ENCODE measurements at regions not wholly inside any gene's neighbourhood (a gene's known extent, or its start where the extent isn't known, plus 50 kb on each side); places are given as distances from the start of the nearest gene placed in this dataset.
A peak's percentile ranks its signal among the peaks of the same experiment; 100 is the strongest.

- H3K4me1 ChIP-seq (ENCODE audit: control insufficient read depth in 5 of 5, insufficient read depth in 5 of 5, low read length in 5 of 5): peaks cover 0 to 11% (median 11%) of the 10 kb centered on the region in 5 donors
- H3K9ac ChIP-seq (ENCODE audit: low read length in 5 of 5): no peak overlapping the region
- no peaks in the 10 kb centered on the region for H3K36me3 ChIP-seq (ENCODE audit: control insufficient read depth in 5 of 5, insufficient read depth in 5 of 5, low read length in 5 of 5)
- no peak overlapping the region for H3K4me3 ChIP-seq (ENCODE audit: low read depth in 1 of 5, low read length in 5 of 5)
- no peak overlapping the region for H3K27ac ChIP-seq (ENCODE audit: low read depth, low read length)
- no peaks in the 10 kb centered on the region for H3K27me3 ChIP-seq (ENCODE audit: control insufficient read depth in 5 of 5, insufficient read depth in 4 of 5, low read length in 5 of 5)
- no peaks in the 10 kb centered on the region for H3K9me3 ChIP-seq (ENCODE audit: control insufficient read depth in 5 of 5, low read length in 5 of 5)
These were observed 127.9 kb downstream of the GLUL start for GRCh38 chr1:182263706-182264105.

- Histone ChIP-seq H3K9me3 (ENCODE audit: control insufficient read depth in 5 of 5, low read length in 5 of 5) (no peaks in the 10 kb centered on the region), H3K36me3 (ENCODE audit: control insufficient read depth in 5 of 5, insufficient read depth in 5 of 5, low read length in 5 of 5) (no peaks in the 10 kb centered on the region), H3K27ac (ENCODE audit: low read depth, low read length) (no peak overlapping the region), H3K9ac (ENCODE audit: low read length in 5 of 5) (no peak overlapping the region), H3K4me1 (ENCODE audit: control insufficient read depth in 5 of 5, insufficient read depth in 5 of 5, low read length in 5 of 5) (peaks cover 0 to 11% (median 11%) of the 10 kb centered on the region in 5 donors), H3K4me3 (ENCODE audit: low read depth in 1 of 5, low read length in 5 of 5) (no peak overlapping the region), H3K27me3 (ENCODE audit: control insufficient read depth in 5 of 5, insufficient read depth in 4 of 5, low read length in 5 of 5) (no peaks in the 10 kb centered on the region)
These were observed 129.2 kb downstream of the GLUL start for GRCh38 chr1:182262425-182262824.

DNA sequence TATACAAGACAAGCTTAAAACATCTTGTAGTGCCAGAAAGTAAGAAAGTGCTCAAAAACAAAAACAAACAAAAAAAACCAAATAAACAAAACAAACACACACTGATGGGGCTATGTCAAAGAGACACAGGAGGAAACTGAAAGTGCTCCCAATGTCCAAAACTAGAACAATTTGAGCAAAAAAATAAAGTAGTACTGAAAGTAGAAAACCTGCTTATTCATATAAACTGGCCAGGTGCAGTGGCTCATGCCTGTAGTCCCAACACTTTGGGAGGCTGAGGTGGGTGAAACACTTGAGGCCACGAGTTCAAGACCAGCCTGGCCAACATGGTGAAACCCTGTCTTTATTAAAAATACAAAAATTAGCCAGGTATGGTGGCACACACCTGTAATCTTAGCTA is 129.9 kb downstream of the GLUL start:
- Histone ChIP-seq H3K4me3 (ENCODE audit: low read depth in 1 of 5, low read length in 5 of 5) (no peak overlapping the region), H3K36me3 (ENCODE audit: control insufficient read depth in 5 of 5, insufficient read depth in 5 of 5, low read length in 5 of 5) (no peaks in the 10 kb centered on the region), H3K9me3 (ENCODE audit: control insufficient read depth in 5 of 5, low read length in 5 of 5) (no peaks in the 10 kb centered on the region), H3K9ac (ENCODE audit: low read length in 5 of 5) (no peak overlapping the region), H3K27me3 (ENCODE audit: control insufficient read depth in 5 of 5, insufficient read depth in 4 of 5, low read length in 5 of 5) (no peaks in the 10 kb centered on the region), H3K27ac (ENCODE audit: low read depth, low read length) (no peak overlapping the region), H3K4me1 (ENCODE audit: control insufficient read depth in 5 of 5, insufficient read depth in 5 of 5, low read length in 5 of 5) (peaks cover 0 to 11% (median 11%) of the 10 kb centered on the region in 5 donors)

DNA sequence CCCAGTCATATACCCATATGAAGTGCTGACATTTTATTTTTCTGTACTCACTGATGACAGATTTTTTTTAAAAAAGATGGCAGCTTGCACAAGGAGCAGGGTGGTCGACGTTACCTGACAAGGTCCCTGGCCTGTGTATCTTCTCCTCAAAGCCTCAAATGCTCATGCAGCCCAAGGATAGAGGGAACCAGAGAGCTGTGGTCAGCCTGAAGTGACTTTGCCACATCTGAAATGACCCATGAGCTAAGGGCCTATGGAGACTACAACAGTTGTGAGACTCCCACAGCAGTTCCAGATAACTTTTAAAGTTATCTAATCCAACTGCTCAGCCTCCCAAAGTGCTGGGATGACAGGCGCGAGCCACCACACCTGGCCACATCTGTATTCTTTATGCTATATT is 131.1 kb downstream of the GLUL start:
- no peaks in the 10 kb centered on the region for H3K27me3 ChIP-seq (ENCODE audit: control insufficient read depth in 5 of 5, insufficient read depth in 4 of 5, low read length in 5 of 5)
- H3K9ac ChIP-seq (ENCODE audit: low read length in 5 of 5): no peak overlapping the region
- H3K4me1 ChIP-seq (ENCODE audit: control insufficient read depth in 5 of 5, insufficient read depth in 5 of 5, low read length in 5 of 5): peaks cover 0 to 11% (median 11%) of the 10 kb centered on the region in 5 donors
- no peak overlapping the region for H3K4me3 ChIP-seq (ENCODE audit: low read depth in 1 of 5, low read length in 5 of 5)
- H3K9me3 ChIP-seq (ENCODE audit: control insufficient read depth in 5 of 5, low read length in 5 of 5): no peaks in the 10 kb centered on the region
- no peak overlapping the region for H3K27ac ChIP-seq (ENCODE audit: low read depth, low read length)
- H3K36me3 ChIP-seq (ENCODE audit: control insufficient read depth in 5 of 5, insufficient read depth in 5 of 5, low read length in 5 of 5): no peaks in the 10 kb centered on the region

GRCh38 chr1:182259968-182260367 is 131.6 kb downstream of the GLUL start:
- H3K9ac ChIP-seq (ENCODE audit: low read length in 5 of 5): no peak overlapping the region
- H3K4me1 ChIP-seq (ENCODE audit: control insufficient read depth in 5 of 5, insufficient read depth in 5 of 5, low read length in 5 of 5): peaks cover 0 to 11% (median 11%) of the 10 kb centered on the region in 5 donors
- no peak overlapping the region for H3K27ac ChIP-seq (ENCODE audit: low read depth, low read length)
- H3K36me3 ChIP-seq (ENCODE audit: control insufficient read depth in 5 of 5, insufficient read depth in 5 of 5, low read length in 5 of 5): no peaks in the 10 kb centered on the region
- no peaks in the 10 kb centered on the region for H3K9me3 ChIP-seq (ENCODE audit: control insufficient read depth in 5 of 5, low read length in 5 of 5)
- H3K4me3 ChIP-seq (ENCODE audit: low read depth in 1 of 5, low read length in 5 of 5): no peak overlapping the region
- H3K27me3 ChIP-seq (ENCODE audit: control insufficient read depth in 5 of 5, insufficient read depth in 4 of 5, low read length in 5 of 5): no peaks in the 10 kb centered on the region

DNA sequence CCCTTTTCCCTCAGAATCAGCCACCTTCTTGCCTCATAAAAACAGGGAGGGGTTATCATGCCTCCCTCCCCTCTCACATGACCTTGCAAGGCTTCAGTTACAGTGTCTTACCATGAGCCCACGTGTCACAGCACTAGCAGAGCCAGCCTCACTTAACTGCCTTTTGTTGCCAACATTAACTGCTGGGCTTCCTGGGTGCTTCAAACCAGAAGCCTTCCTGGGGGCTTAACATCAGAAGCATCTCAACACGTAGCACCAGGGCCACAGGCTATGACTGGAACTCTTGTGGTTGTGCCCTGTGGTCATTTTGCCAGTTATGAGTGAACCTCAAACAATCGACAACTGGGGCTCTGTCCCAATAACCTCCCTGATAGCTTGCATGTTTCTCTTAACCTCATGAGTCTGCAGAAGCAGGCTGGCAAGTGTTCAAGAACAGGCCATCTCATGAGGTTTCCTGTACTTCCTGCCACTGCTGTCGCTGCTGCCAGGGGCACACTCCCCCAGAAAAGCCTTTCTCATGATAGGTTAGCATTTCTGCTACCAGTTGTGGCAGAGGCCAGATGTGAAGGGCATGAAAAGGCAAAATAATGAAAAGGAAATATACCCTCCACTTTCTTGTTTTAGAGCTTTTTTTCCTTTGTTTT is 132.2 kb downstream of the GLUL start:
- Histone ChIP-seq H3K4me3 (ENCODE audit: low read depth in 1 of 5, low read length in 5 of 5) (peak overlapping the region in 2 of 5 donors; percentile 3 to 18), H3K9me3 (ENCODE audit: control insufficient read depth in 5 of 5, low read length in 5 of 5) (no peaks in the 10 kb centered on the region), H3K9ac (ENCODE audit: low read length in 5 of 5) (no peak overlapping the region), H3K27ac (ENCODE audit: low read depth, low read length) (no peak overlapping the region), H3K27me3 (ENCODE audit: control insufficient read depth in 5 of 5, insufficient read depth in 4 of 5, low read length in 5 of 5) (no peaks in the 10 kb centered on the region), H3K36me3 (ENCODE audit: control insufficient read depth in 5 of 5, insufficient read depth in 5 of 5, low read length in 5 of 5) (no peaks in the 10 kb centered on the region), H3K4me1 (ENCODE audit: control insufficient read depth in 5 of 5, insufficient read depth in 5 of 5, low read length in 5 of 5) (peaks cover 0 to 11% (median 11%) of the 10 kb centered on the region in 5 donors)

DNA sequence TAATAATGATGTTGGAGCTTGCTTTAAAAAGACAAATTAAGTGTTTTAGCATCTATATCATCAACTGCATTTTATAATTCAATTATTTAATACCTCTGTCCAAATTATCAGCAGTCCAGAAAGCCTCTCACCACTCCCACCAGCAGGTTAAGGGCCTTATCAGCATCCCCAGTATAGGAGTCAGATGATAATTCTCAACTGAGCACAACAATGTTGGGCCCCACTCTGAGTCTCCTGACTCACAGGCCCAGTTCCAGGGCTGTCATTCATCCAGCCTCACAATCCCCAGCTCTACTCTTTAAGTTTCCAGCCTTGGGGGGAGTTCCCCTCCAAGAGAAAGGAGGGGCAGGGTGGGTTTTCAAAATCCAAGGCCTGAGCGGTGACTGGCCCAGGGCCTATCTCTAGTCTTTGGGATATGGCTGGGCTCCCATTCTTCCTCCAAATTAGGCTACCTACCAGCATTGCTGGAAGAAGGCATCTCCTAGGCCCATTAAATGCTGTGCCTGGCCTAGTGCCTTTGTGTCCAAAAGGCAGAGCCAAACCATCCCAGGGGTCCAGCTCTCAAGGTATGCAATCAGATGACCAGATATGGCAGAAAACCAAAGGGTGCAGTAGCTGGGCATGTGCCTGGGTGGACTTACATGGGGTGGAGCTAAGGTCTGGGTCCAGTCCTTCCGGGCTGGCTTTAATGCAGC is 134.1 kb downstream of the GLUL start:
- Histone ChIP-seq H3K27me3 (ENCODE audit: control insufficient read depth in 5 of 5, insufficient read depth in 4 of 5, low read length in 5 of 5) (no peaks in the 10 kb centered on the region), H3K9ac (ENCODE audit: low read length in 5 of 5) (no peak overlapping the region), H3K4me3 (ENCODE audit: low read depth in 1 of 5, low read length in 5 of 5) (no peak overlapping the region), H3K27ac (ENCODE audit: low read depth, low read length) (no peak overlapping the region), H3K9me3 (ENCODE audit: control insufficient read depth in 5 of 5, low read length in 5 of 5) (no peaks in the 10 kb centered on the region), H3K4me1 (ENCODE audit: control insufficient read depth in 5 of 5, insufficient read depth in 5 of 5, low read length in 5 of 5) (peaks cover 0 to 11% (median 11%) of the 10 kb centered on the region in 5 donors), H3K36me3 (ENCODE audit: control insufficient read depth in 5 of 5, insufficient read depth in 5 of 5, low read length in 5 of 5) (no peaks in the 10 kb centered on the region)

- no peaks in the 10 kb centered on the region for H3K27me3 ChIP-seq (ENCODE audit: control insufficient read depth in 5 of 5, insufficient read depth in 4 of 5, low read length in 5 of 5)
- no peak overlapping the region for H3K9ac ChIP-seq (ENCODE audit: low read length in 5 of 5)
- H3K27ac ChIP-seq (ENCODE audit: low read depth, low read length): no peak overlapping the region
These were observed 134.7 kb downstream of the GLUL start for GRCh38 chr1:182256931-182257330.

DNA sequence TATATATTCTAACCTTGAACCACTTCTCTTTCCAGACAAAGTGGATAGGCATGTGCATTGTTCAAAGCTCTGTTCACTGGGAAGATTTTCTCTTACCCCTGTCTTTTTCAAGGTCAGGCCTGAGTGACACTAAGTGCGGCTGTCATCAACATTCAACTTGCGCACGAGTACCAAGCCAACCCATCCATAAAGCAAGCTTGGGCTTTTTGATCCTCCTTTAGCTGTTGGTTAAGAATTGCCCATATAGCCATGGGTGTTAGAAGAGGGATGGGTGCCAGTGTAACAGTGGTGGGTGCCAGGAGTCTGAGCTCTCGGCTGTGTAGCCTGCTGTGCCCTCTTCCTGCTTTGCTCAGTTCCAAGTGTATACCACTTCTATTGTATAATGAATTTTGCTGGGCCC is 136.1 kb downstream of the GLUL start:
- no peak overlapping the region for H3K4me3 ChIP-seq (ENCODE audit: low read depth in 1 of 5, low read length in 5 of 5)
- H3K4me1 ChIP-seq (ENCODE audit: control insufficient read depth in 5 of 5, insufficient read depth in 5 of 5, low read length in 5 of 5): peaks cover 0 to 11% (median 11%) of the 10 kb centered on the region in 5 donors
- H3K27ac ChIP-seq (ENCODE audit: low read depth, low read length): no peak overlapping the region
- H3K9me3 ChIP-seq (ENCODE audit: control insufficient read depth in 5 of 5, low read length in 5 of 5): no peaks in the 10 kb centered on the region
- no peaks in the 10 kb centered on the region for H3K36me3 ChIP-seq (ENCODE audit: control insufficient read depth in 5 of 5, insufficient read depth in 5 of 5, low read length in 5 of 5)
- no peaks in the 10 kb centered on the region for H3K27me3 ChIP-seq (ENCODE audit: control insufficient read depth in 5 of 5, insufficient read depth in 4 of 5, low read length in 5 of 5)
- H3K9ac ChIP-seq (ENCODE audit: low read length in 5 of 5): no peak overlapping the region

More at GRCh38 chr1:182256931-182257330, 134.7 kb downstream of the GLUL start:
- H3K36me3 ChIP-seq (ENCODE audit: control insufficient read depth in 5 of 5, insufficient read depth in 5 of 5, low read length in 5 of 5): no peaks in the 10 kb centered on the region
- H3K4me3 ChIP-seq (ENCODE audit: low read depth in 1 of 5, low read length in 5 of 5): no peak overlapping the region
- H3K9me3 ChIP-seq (ENCODE audit: control insufficient read depth in 5 of 5, low read length in 5 of 5): no peaks in the 10 kb centered on the region
- peaks cover 0 to 11% (median 11%) of the 10 kb centered on the region in 5 donors for H3K4me1 ChIP-seq (ENCODE audit: control insufficient read depth in 5 of 5, insufficient read depth in 5 of 5, low read length in 5 of 5)

DNA sequence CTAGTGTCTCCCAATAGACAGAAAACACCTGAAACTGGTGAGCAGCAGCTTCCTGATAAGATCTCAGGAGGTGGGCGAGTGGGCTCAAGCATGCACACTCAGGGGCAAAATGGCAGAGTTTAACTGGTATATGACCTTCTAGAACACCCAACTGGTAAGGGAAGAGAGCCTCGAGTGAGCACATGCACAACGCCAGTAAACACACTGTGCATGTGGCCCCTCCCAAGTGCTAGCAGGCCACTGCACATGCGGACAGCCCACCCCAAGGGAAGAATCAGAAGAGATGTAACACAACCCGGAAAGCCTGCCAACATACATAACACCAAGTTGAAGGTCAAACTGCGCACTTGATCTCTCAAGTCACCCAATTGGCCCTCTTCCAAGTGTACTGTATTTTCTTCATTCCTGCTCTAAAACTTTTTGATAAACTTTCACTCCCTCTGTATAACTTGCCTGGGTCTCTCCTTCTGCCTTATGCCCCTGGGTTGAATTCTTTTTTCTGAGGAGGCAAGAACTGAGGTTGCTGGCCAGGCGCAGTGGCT is 138.2 kb downstream of the GLUL start:
- no peaks in the 10 kb centered on the region for H3K36me3 ChIP-seq (ENCODE audit: control insufficient read depth in 5 of 5, insufficient read depth in 5 of 5, low read length in 5 of 5)
- no peaks in the 10 kb centered on the region for H3K4me1 ChIP-seq (ENCODE audit: control insufficient read depth in 5 of 5, insufficient read depth in 5 of 5, low read length in 5 of 5)
- H3K27me3 ChIP-seq (ENCODE audit: control insufficient read depth in 5 of 5, insufficient read depth in 4 of 5, low read length in 5 of 5): no peaks in the 10 kb centered on the region
- no peak overlapping the region for H3K27ac ChIP-seq (ENCODE audit: low read depth, low read length)
- H3K9me3 ChIP-seq (ENCODE audit: control insufficient read depth in 5 of 5, low read length in 5 of 5): no peaks in the 10 kb centered on the region
- H3K9ac ChIP-seq (ENCODE audit: low read length in 5 of 5): no peak overlapping the region
- H3K4me3 ChIP-seq (ENCODE audit: low read depth in 1 of 5, low read length in 5 of 5): no peak overlapping the region

Data from subcutaneous abdominal adipose tissue (tissue), 5 donors.